ENCODE measurements at regions not wholly inside any gene's neighbourhood (a gene's known extent, or its start where the extent isn't known, plus 50 kb on each side); places are given as distances from the start of the nearest gene placed in this dataset.

DNA sequence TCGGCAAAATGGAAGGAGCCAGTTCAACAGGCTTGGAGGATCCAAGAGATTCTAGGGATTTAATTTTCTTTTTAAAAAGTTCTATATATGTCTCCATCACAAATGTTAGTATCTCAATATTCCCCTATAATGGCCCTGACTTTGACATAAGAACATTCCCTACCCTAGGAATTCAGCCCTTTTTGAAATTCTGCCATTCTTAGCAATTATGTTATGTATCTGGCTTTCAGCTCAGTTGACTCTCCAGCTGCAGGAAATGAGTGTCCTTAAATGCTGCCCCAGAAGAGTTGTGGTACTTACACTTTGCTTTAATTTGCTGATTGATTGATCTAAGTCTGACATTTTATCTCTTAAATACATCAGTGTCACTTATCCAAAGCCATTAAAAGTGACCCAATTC is 1454.3 kb downstream of the FSTL5 start:
- Histone ChIP-seq H2AK5ac (ENCODE audit: low read length) (no peak overlapping the region), H3K4me1 (ENCODE audit: control insufficient read depth in 1 of 2, insufficient read depth in 2 of 2, low read length in 2 of 2) (no peaks in the 10 kb centered on the region), H3K27me3 (ENCODE audit: insufficient read depth, low read length) (no peaks in the 10 kb centered on the region), H3K4ac (ENCODE audit: low read depth, low read length) (no peak overlapping the region), H2BK12ac (ENCODE audit: low read length) (no peak overlapping the region), H3K18ac (ENCODE audit: low read length) (no peak overlapping the region), H3K27ac (ENCODE audit: low read depth, low read length) (no peak overlapping the region), H3K79me1 (ENCODE audit: low read length) (no peaks in the 10 kb centered on the region), H3K36me3 (ENCODE audit: control insufficient read depth in 1 of 2, insufficient read depth in 2 of 2, low read length in 2 of 2) (no peaks in the 10 kb centered on the region), H3K23ac (ENCODE audit: low read length) (no peak overlapping the region), H3K79me2 (ENCODE audit: control insufficient read depth, insufficient read depth, low read length, poor library complexity) (no peaks in the 10 kb centered on the region), H2BK5ac (ENCODE audit: low read depth, low read length, poor library complexity) (no peak overlapping the region), H3K9me3 (ENCODE audit: insufficient read depth, low read depth, low read length) (no peaks in the 10 kb centered on the region), H3K4me3 (ENCODE audit: low read depth, low read length) (no peak overlapping the region), H4K8ac (ENCODE audit: low read depth, low read length) (no peak overlapping the region), H4K12ac (ENCODE audit: low read depth, low read length) (no peak overlapping the region), H2AFZ (ENCODE audit: insufficient read depth, low read length, poor library complexity) (no peak overlapping the region), H2BK120ac (ENCODE audit: insufficient read depth, low read length, poor library complexity) (no peak overlapping the region), H3K14ac (ENCODE audit: low read length) (no peak overlapping the region), H4K91ac (ENCODE audit: low read depth, low read length) (no peak overlapping the region), H3K9ac (ENCODE audit: low read length) (no peak overlapping the region), H3K4me2 (ENCODE audit: low read length) (no peak overlapping the region)
- WGBS (ENCODE audit: extremely low coverage, insufficient coverage, insufficient read length), result no CpG with 5 or more reads among the region's 1 CpG
- DNase-seq, result no peak

DNA sequence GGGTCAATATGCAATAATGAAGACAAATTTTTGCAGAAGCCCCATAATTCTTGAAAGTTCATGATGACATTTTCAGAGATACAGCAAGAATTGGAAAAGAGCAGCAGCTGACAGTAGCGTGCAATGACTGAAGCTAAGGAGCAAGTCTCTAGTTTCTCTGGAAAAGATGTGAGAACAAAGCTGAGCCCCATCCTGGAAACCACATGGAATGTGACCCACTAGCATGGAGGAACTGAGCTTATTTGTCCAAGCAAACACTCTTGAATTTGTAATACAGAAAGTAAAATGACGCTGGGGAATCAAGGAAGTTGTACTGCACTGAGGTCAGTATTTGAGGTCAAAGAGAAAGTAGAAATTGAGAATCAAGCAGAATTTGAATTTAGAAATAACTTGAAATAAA is 1447.2 kb downstream of the FSTL5 start:
- H3K9me3 ChIP-seq (ENCODE audit: insufficient read depth, low read depth, low read length), result no peaks in the 10 kb centered on the region
- no peak overlapping the region for H3K4me2 ChIP-seq (ENCODE audit: low read length)
- H4K12ac ChIP-seq (ENCODE audit: low read depth, low read length), result no peak overlapping the region
- H3K79me2 ChIP-seq (ENCODE audit: control insufficient read depth, insufficient read depth, low read length, poor library complexity), result no peaks in the 10 kb centered on the region
- WGBS (ENCODE audit: extremely low coverage, insufficient coverage, insufficient read length), result no CpG with 5 or more reads among the region's 2 CpGs
- no peak overlapping the region for H4K8ac ChIP-seq (ENCODE audit: low read depth, low read length)
- H2BK120ac ChIP-seq (ENCODE audit: insufficient read depth, low read length, poor library complexity), result no peak overlapping the region
- no peak overlapping the region for H4K91ac ChIP-seq (ENCODE audit: low read depth, low read length)
- no peak overlapping the region for H3K4ac ChIP-seq (ENCODE audit: low read depth, low read length)
- H3K23ac ChIP-seq (ENCODE audit: low read length), result no peak overlapping the region
- no peak overlapping the region for H3K14ac ChIP-seq (ENCODE audit: low read length)
- no peak overlapping the region for H2BK5ac ChIP-seq (ENCODE audit: low read depth, low read length, poor library complexity)
- H2AK5ac ChIP-seq (ENCODE audit: low read length), result no peak overlapping the region
- no peak overlapping the region for H2BK12ac ChIP-seq (ENCODE audit: low read length)
- H3K79me1 ChIP-seq (ENCODE audit: low read length), result no peaks in the 10 kb centered on the region
- H3K36me3 ChIP-seq (ENCODE audit: control insufficient read depth in 1 of 2, insufficient read depth in 2 of 2, low read length in 2 of 2), result no peaks in the 10 kb centered on the region
- no peak overlapping the region for H2AFZ ChIP-seq (ENCODE audit: insufficient read depth, low read length, poor library complexity)
- no peak overlapping the region for H3K27ac ChIP-seq (ENCODE audit: low read depth, low read length)
- H3K18ac ChIP-seq (ENCODE audit: low read length), result no peak overlapping the region
- H3K27me3 ChIP-seq (ENCODE audit: insufficient read depth, low read length), result no peaks in the 10 kb centered on the region
- no peak overlapping the region for H3K4me3 ChIP-seq (ENCODE audit: low read depth, low read length)
- H3K9ac ChIP-seq (ENCODE audit: low read length), result no peak overlapping the region
- no peaks in the 10 kb centered on the region for H3K4me1 ChIP-seq (ENCODE audit: control insufficient read depth in 1 of 2, insufficient read depth in 2 of 2, low read length in 2 of 2)
- DNase-seq, result no peak

GRCh38 chr4:160717848-160718247 is 1446.0 kb downstream of the FSTL5 start:
- Histone ChIP-seq H3K18ac (ENCODE audit: low read length) (no peak overlapping the region), H3K4me1 (ENCODE audit: control insufficient read depth in 1 of 2, insufficient read depth in 2 of 2, low read length in 2 of 2) (no peaks in the 10 kb centered on the region), H2BK120ac (ENCODE audit: insufficient read depth, low read length, poor library complexity) (no peak overlapping the region), H3K4me2 (ENCODE audit: low read length) (no peak overlapping the region), H4K12ac (ENCODE audit: low read depth, low read length) (no peak overlapping the region), H2BK12ac (ENCODE audit: low read length) (no peak overlapping the region), H2BK5ac (ENCODE audit: low read depth, low read length, poor library complexity) (no peak overlapping the region), H3K4me3 (ENCODE audit: low read depth, low read length) (no peak overlapping the region), H4K91ac (ENCODE audit: low read depth, low read length) (no peak overlapping the region), H3K36me3 (ENCODE audit: control insufficient read depth in 1 of 2, insufficient read depth in 2 of 2, low read length in 2 of 2) (no peaks in the 10 kb centered on the region), H3K9me3 (ENCODE audit: insufficient read depth, low read depth, low read length) (no peaks in the 10 kb centered on the region), H3K79me1 (ENCODE audit: low read length) (no peaks in the 10 kb centered on the region), H3K79me2 (ENCODE audit: control insufficient read depth, insufficient read depth, low read length, poor library complexity) (no peaks in the 10 kb centered on the region), H2AK5ac (ENCODE audit: low read length) (no peak overlapping the region), H2AFZ (ENCODE audit: insufficient read depth, low read length, poor library complexity) (no peak overlapping the region), H3K4ac (ENCODE audit: low read depth, low read length) (no peak overlapping the region), H3K27ac (ENCODE audit: low read depth, low read length) (no peak overlapping the region), H3K23ac (ENCODE audit: low read length) (no peak overlapping the region), H3K27me3 (ENCODE audit: insufficient read depth, low read length) (no peaks in the 10 kb centered on the region), H3K9ac (ENCODE audit: low read length) (no peak overlapping the region), H4K8ac (ENCODE audit: low read depth, low read length) (no peak overlapping the region), H3K14ac (ENCODE audit: low read length) (no peak overlapping the region)
- no CpG with 5 or more reads among the region's 2 CpGs for WGBS (ENCODE audit: extremely low coverage, insufficient coverage, insufficient read length)
- no peak for DNase-seq

GRCh38 chr4:160724063-160724462 is 1439.7 kb downstream of the FSTL5 start:
- H2AK5ac ChIP-seq (ENCODE audit: low read length), result no peak overlapping the region
- no peak overlapping the region for H3K18ac ChIP-seq (ENCODE audit: low read length)
- no peak overlapping the region for H2BK12ac ChIP-seq (ENCODE audit: low read length)
- no peak overlapping the region for H3K4me2 ChIP-seq (ENCODE audit: low read length)
- H3K27ac ChIP-seq (ENCODE audit: low read depth, low read length), result no peak overlapping the region
- DNase-seq, result no peak
- no peak overlapping the region for H2AFZ ChIP-seq (ENCODE audit: insufficient read depth, low read length, poor library complexity)
- no peak overlapping the region for H3K9ac ChIP-seq (ENCODE audit: low read length)
- no peak overlapping the region for H3K14ac ChIP-seq (ENCODE audit: low read length)
- no peak overlapping the region for H4K12ac ChIP-seq (ENCODE audit: low read depth, low read length)
- H4K91ac ChIP-seq (ENCODE audit: low read depth, low read length), result no peak overlapping the region
- H3K79me1 ChIP-seq (ENCODE audit: low read length), result no peaks in the 10 kb centered on the region
- H3K4me1 ChIP-seq (ENCODE audit: control insufficient read depth in 1 of 2, insufficient read depth in 2 of 2, low read length in 2 of 2), result no peaks in the 10 kb centered on the region
- no peaks in the 10 kb centered on the region for H3K79me2 ChIP-seq (ENCODE audit: control insufficient read depth, insufficient read depth, low read length, poor library complexity)
- H3K36me3 ChIP-seq (ENCODE audit: control insufficient read depth in 1 of 2, insufficient read depth in 2 of 2, low read length in 2 of 2), result no peaks in the 10 kb centered on the region
- H3K4me3 ChIP-seq (ENCODE audit: low read depth, low read length), result no peak overlapping the region
- no peak overlapping the region for H2BK5ac ChIP-seq (ENCODE audit: low read depth, low read length, poor library complexity)
- no peaks in the 10 kb centered on the region for H3K27me3 ChIP-seq (ENCODE audit: insufficient read depth, low read length)
- H3K9me3 ChIP-seq (ENCODE audit: insufficient read depth, low read depth, low read length), result no peaks in the 10 kb centered on the region
- H2BK120ac ChIP-seq (ENCODE audit: insufficient read depth, low read length, poor library complexity), result no peak overlapping the region
- no peak overlapping the region for H3K4ac ChIP-seq (ENCODE audit: low read depth, low read length)
- H4K8ac ChIP-seq (ENCODE audit: low read depth, low read length), result no peak overlapping the region
- H3K23ac ChIP-seq (ENCODE audit: low read length), result no peak overlapping the region

GRCh38 chr4:160745126-160745525 is 1418.7 kb downstream of the FSTL5 start:
- Histone ChIP-seq H2AFZ (ENCODE audit: insufficient read depth, low read length, poor library complexity) (no peak overlapping the region), H3K4me3 (ENCODE audit: low read depth, low read length) (no peak overlapping the region), H3K4me2 (ENCODE audit: low read length) (no peak overlapping the region), H3K27me3 (ENCODE audit: insufficient read depth, low read length) (no peaks in the 10 kb centered on the region), H3K4ac (ENCODE audit: low read depth, low read length) (no peak overlapping the region), H3K18ac (ENCODE audit: low read length) (no peak overlapping the region), H4K91ac (ENCODE audit: low read depth, low read length) (no peak overlapping the region), H3K79me2 (ENCODE audit: control insufficient read depth, insufficient read depth, low read length, poor library complexity) (no peaks in the 10 kb centered on the region), H4K8ac (ENCODE audit: low read depth, low read length) (no peak overlapping the region), H3K4me1 (ENCODE audit: control insufficient read depth in 1 of 2, insufficient read depth in 2 of 2, low read length in 2 of 2) (no peaks in the 10 kb centered on the region), H3K9ac (ENCODE audit: low read length) (no peak overlapping the region), H2BK12ac (ENCODE audit: low read length) (no peak overlapping the region), H3K23ac (ENCODE audit: low read length) (no peak overlapping the region), H2BK5ac (ENCODE audit: low read depth, low read length, poor library complexity) (no peak overlapping the region), H3K9me3 (ENCODE audit: insufficient read depth, low read depth, low read length) (peaks cover 1% of the 10 kb centered on the region), H4K12ac (ENCODE audit: low read depth, low read length) (no peak overlapping the region), H2BK120ac (ENCODE audit: insufficient read depth, low read length, poor library complexity) (no peak overlapping the region), H3K79me1 (ENCODE audit: low read length) (no peaks in the 10 kb centered on the region), H2AK5ac (ENCODE audit: low read length) (no peak overlapping the region), H3K36me3 (ENCODE audit: control insufficient read depth in 1 of 2, insufficient read depth in 2 of 2, low read length in 2 of 2) (no peaks in the 10 kb centered on the region), H3K27ac (ENCODE audit: low read depth, low read length) (no peak overlapping the region), H3K14ac (ENCODE audit: low read length) (no peak overlapping the region)
- WGBS (ENCODE audit: extremely low coverage, insufficient coverage, insufficient read length), result no CpG with 5 or more reads among the region's 1 CpG
- DNase-seq, result no peak
